Chondrocyte (in vitro differentiated cells): ENCODE measurements at regions not wholly inside any gene's neighbourhood (a gene's known extent, or its start where the extent isn't known, plus 50 kb on each side); places are given as distances from the start of the nearest gene placed in this dataset.

ENCODE experiments used
- DNase-seq: peaks from one replicate; pipeline ENCODE4 v3.0.0; 2021; ENCODE audit warnings: mixed read lengths, low spot score
- H3K27ac Mint-ChIP-seq: one replicate; pipeline ENCODE4 v1.8.0; 2021; ENCODE audit warnings: mild to moderate bottlenecking, moderate library complexity, mixed read lengths; ENCODE audit not compliant: unreplicated experiment
- H3K27me3 Mint-ChIP-seq: 2 replicates; pipeline ENCODE4 v1.8.0; 2021; ENCODE audit warnings: low read depth, mixed read lengths
- H3K36me3 Mint-ChIP-seq: 2 replicates; pipeline ENCODE4 v1.8.0; 2021; ENCODE audit warnings: low read depth, mixed read lengths
- H3K4me1 Mint-ChIP-seq: 2 replicates; pipeline ENCODE4 v1.8.0; 2021; ENCODE audit warnings: low read depth, mild to moderate bottlenecking, mixed read lengths
- H3K4me3 Mint-ChIP-seq: one replicate; pipeline ENCODE4 v1.8.0; 2021; ENCODE audit warnings: mild to moderate bottlenecking, moderate library complexity, mixed read lengths; ENCODE audit not compliant: unreplicated experiment
- H3K9me3 Mint-ChIP-seq: 2 replicates; pipeline ENCODE4 v1.8.0; 2021; ENCODE audit warnings: low read depth, mixed read lengths
- TF ChIP-seq, protein P1 (sequence below): fragments of 200-600 bp; sonication (generic); IDR thresholded peaks from 2 replicates; pipeline ENCODE4 v1.5.0; 2021; ENCODE audit warnings: antibody characterized with exemption, mild to moderate bottlenecking, moderate library complexity

DNA sequence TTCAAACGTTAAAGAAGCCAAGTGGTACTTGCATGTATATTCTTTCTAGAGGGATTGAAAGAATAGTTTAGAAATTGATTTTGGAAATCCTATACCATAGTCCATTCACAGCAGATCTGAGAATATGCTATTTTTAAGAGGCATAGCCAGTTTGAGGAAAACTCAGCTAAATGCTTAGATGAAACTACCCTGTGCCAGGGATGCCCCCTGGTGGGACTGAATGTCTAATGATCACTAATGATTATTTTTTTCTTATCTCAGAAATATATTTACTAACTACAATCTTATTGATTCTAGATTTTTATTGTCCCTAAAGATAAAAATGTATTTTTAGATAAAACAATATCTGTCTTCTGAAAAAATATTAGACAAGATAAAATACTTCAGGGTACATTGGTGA, 844.9 kb upstream of the PHF14 start:
- Mint-ChIP-seq H3K9me3 (no peaks in the 10 kb centered on the region), H3K27ac (no peak overlapping the region), H3K4me1 (no peaks in the 10 kb centered on the region), H3K36me3 (no peaks in the 10 kb centered on the region), H3K27me3 (no peaks in the 10 kb centered on the region), H3K4me3 (no peak overlapping the region)
- TF ChIP-seq, protein P1, sequence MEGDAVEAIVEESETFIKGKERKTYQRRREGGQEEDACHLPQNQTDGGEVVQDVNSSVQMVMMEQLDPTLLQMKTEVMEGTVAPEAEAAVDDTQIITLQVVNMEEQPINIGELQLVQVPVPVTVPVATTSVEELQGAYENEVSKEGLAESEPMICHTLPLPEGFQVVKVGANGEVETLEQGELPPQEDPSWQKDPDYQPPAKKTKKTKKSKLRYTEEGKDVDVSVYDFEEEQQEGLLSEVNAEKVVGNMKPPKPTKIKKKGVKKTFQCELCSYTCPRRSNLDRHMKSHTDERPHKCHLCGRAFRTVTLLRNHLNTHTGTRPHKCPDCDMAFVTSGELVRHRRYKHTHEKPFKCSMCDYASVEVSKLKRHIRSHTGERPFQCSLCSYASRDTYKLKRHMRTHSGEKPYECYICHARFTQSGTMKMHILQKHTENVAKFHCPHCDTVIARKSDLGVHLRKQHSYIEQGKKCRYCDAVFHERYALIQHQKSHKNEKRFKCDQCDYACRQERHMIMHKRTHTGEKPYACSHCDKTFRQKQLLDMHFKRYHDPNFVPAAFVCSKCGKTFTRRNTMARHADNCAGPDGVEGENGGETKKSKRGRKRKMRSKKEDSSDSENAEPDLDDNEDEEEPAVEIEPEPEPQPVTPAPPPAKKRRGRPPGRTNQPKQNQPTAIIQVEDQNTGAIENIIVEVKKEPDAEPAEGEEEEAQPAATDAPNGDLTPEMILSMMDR = peak; percentile 73
- no peak for DNase-seq

DNA sequence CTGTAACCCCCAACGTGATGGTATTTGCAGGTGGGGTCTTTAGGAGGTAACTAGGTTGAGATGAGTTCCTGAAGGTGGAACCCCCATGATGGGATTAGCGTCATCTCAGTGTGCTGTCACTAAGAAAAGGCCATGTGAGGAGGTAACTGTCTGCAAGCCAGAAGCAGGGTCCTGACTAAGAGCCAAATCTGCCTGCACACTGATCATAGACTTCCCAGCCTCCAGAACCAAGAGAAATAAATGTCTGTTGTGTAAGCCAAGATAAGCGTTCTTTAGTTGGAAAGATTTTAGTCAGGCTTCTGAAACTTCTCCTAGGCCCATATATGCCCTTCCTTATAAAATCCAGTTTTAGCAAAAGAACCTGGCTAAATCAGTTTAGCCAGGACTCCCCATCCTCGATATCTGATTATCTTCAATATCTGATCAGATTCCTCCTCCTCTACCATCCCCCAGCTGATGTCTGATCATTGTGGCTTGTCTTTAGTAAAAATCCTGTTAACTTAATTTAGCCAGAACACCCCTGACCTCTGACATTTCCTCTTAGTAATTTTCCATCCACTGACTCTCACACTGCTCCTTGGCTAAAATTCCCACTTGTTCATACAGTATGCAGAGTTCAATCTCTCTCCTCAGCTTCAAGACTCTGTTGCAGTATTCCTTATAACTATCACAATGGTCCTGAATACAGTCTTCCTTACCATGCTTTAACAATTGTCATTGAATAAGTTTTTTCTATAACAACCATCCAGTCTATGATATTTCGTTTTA, 835.4 kb upstream of the PHF14 start:
- no peaks in the 10 kb centered on the region for H3K36me3 Mint-ChIP-seq

DNA sequence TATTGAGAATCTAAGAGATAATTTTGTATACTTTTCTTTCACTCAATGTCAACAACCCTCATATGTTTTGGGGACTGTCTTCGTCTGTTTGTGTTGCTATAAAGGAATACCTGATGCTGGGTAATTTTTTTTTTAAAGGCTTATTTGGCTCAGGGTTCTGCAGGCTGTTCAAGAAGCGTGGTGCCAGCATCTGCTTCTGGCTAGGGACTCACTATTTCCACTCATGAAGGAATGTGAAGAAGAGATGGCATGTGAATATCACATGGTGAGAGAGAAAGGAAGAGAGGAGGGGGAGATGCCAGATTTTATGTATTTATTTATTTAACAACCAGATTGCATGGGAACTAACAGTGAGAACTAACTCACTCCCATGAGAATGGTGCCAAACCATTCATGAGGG, 827.4 kb upstream of the PHF14 start:
- Mint-ChIP-seq H3K4me3 (no peak overlapping the region), H3K27me3 (no peaks in the 10 kb centered on the region), H3K27ac (no peak overlapping the region), H3K36me3 (no peaks in the 10 kb centered on the region), H3K4me1 (peaks cover 4% of the 10 kb centered on the region), H3K9me3 (no peaks in the 10 kb centered on the region)
- DNase-seq = no peak
- TF ChIP-seq, protein P1 = no peak

More for the DNA sequence above, 835.4 kb upstream of the PHF14 start:
- Mint-ChIP-seq H3K27ac (no peak overlapping the region), H3K27me3 (no peaks in the 10 kb centered on the region), H3K9me3 (no peaks in the 10 kb centered on the region), H3K4me1 (peaks cover 10% of the 10 kb centered on the region), H3K4me3 (no peak overlapping the region)
- no peak for DNase-seq
- TF ChIP-seq, protein P1 = no peak

DNA sequence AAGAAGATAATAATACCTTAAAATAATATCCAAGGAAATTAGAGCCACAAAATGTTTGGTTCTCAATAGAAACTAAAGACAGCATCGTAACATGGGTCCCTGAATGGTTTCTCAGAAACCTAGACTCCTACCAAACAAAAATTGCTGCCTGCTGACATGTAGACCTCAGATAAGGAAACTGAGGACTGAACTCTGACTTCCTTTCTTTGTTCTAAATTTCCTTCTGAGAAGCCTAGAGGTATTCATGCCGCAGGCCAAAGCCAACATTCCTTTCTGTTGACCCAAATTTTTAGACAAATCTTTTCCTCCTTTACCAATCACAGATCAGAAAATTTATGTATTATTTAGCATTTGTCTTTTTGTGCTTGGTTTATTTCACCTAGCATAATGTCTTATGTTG, 816.7 kb upstream of the PHF14 start:
- H3K4me1 Mint-ChIP-seq = peaks cover 2% of the 10 kb centered on the region
- no peaks in the 10 kb centered on the region for H3K36me3 Mint-ChIP-seq
- DNase-seq = no peak
- no peaks in the 10 kb centered on the region for H3K27me3 Mint-ChIP-seq
- no peak overlapping the region for H3K27ac Mint-ChIP-seq
- TF ChIP-seq, protein P1 = no peak
- H3K9me3 Mint-ChIP-seq = no peaks in the 10 kb centered on the region
- no peak overlapping the region for H3K4me3 Mint-ChIP-seq

DNA sequence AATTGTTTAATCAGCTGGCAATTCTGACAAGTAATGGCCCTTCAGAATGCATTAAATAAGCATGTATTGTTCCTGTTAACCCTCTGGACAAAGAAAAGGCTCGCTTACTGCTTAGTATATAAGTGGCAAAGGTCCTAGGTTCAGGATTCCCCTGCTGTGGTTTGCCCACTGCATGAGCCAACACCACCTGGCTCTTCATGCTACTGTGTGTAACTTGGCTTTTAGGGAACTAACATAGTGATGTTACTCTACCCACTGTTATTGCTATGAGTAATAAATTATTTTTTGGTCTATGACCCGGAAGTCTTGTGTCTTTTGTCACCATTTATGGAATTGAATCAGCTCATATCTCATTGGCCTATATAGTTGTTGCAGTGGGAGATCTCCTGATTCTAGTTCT, 791.7 kb upstream of the PHF14 start:
- TF ChIP-seq, protein P1 = no peak
- H3K4me3 Mint-ChIP-seq = no peak overlapping the region
- no peaks in the 10 kb centered on the region for H3K36me3 Mint-ChIP-seq
- peaks cover 3% of the 10 kb centered on the region for H3K4me1 Mint-ChIP-seq
- no peak for DNase-seq
- H3K9me3 Mint-ChIP-seq = no peaks in the 10 kb centered on the region
- H3K27ac Mint-ChIP-seq = no peak overlapping the region
- no peaks in the 10 kb centered on the region for H3K27me3 Mint-ChIP-seq
